Keratinocyte (primary cell): ENCODE measurements at regions not wholly inside any gene's neighbourhood (a gene's known extent, or its start where the extent isn't known, plus 50 kb on each side); places are given as distances from the start of the nearest gene placed in this dataset.

ENCODE experiments used
- EZH2 ChIP-seq: IDR thresholded peaks from one replicate; pipeline ENCODE4 v1.6.1; 2012; ENCODE audit warnings: inconsistent platforms, mild to moderate bottlenecking, low read length, moderate library complexity
- TF ChIP-seq, protein P1 (sequence below), 3 experiments: IDR thresholded peaks in 1 of 3; conservative IDR thresholded peaks in 1 of 3; optimal IDR thresholded peaks in 1 of 3; 2 replicates in 2 of 3; 3 replicates in 1 of 3; pipeline versions ENCODE3 to v1.5.1; 2011; ENCODE audit warnings: low read length in 3 of 3, mild to moderate bottlenecking in 3 of 3, moderate library complexity in 2 of 3, control low read depth in 1 of 3, inconsistent platforms in 1 of 3; ENCODE audit not compliant: insufficient read depth in 2 of 3; ENCODE audit errors: extremely low read depth in 1 of 3

DNA sequence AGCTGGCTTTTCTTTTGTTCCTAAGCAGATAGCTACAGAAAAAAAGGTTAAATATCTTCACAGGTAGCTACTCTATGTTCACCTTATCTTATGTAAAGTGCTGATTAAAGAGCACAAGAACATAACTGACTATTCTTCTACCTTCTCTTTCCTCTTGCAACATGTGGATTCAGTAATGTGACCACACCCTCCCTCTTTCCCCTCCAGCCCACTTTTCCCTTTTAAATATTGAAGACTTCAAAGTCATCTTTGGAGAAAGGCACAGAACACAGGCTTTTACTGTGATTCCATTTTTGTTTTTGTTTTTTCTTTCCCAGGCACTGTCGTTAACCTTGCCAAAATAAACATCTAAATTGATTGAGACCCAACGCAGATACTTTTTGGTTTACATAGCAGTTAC, 418.1 kb upstream of the CDH20 start:
- TF ChIP-seq, protein P1, sequence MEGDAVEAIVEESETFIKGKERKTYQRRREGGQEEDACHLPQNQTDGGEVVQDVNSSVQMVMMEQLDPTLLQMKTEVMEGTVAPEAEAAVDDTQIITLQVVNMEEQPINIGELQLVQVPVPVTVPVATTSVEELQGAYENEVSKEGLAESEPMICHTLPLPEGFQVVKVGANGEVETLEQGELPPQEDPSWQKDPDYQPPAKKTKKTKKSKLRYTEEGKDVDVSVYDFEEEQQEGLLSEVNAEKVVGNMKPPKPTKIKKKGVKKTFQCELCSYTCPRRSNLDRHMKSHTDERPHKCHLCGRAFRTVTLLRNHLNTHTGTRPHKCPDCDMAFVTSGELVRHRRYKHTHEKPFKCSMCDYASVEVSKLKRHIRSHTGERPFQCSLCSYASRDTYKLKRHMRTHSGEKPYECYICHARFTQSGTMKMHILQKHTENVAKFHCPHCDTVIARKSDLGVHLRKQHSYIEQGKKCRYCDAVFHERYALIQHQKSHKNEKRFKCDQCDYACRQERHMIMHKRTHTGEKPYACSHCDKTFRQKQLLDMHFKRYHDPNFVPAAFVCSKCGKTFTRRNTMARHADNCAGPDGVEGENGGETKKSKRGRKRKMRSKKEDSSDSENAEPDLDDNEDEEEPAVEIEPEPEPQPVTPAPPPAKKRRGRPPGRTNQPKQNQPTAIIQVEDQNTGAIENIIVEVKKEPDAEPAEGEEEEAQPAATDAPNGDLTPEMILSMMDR (optimal IDR thresholded peaks at IDR 0.05 in 1 of 3, IDR thresholded peaks at IDR 0.05 in 1 of 3, conservative IDR thresholded peaks at IDR 0.05 in 1 of 3; ENCODE audit: extremely low read depth in 1 of 3, insufficient read depth in 2 of 3, low read length in 3 of 3), result no peak
- no peak for TF ChIP-seq EZH2
